ENCODE measurements at regions not wholly inside any gene's neighbourhood (a gene's known extent, or its start where the extent isn't known, plus 50 kb on each side); places are given as distances from the start of the nearest gene placed in this dataset.

- no peak for DNase-seq (ENCODE audit: low spot score)
Observed at GRCh38 chr16:64826374-64826773, 295.5 kb downstream of the CDH11 start.

GRCh38 chr16:64823481-64824075 lies 298.3 kb downstream of the CDH11 start:
- DNase-seq (ENCODE audit: low spot score), result no peak

GRCh38 chr16:64809876-64810629 lies 311.8 kb downstream of the CDH11 start:
- DNase-seq (ENCODE audit: low spot score), result no peak

- no peak for DNase-seq (ENCODE audit: low spot score)
Observed at GRCh38 chr16:64808474-64808873, 313.4 kb downstream of the CDH11 start.

GRCh38 chr16:64791756-64792155 lies 330.1 kb downstream of the CDH11 start:
- no peak for DNase-seq (ENCODE audit: low spot score)

- no peak for DNase-seq (ENCODE audit: low spot score)
Observed at GRCh38 chr16:64784635-64785034, 337.2 kb downstream of the CDH11 start.

- no peak for DNase-seq (ENCODE audit: low spot score)
Observed at GRCh38 chr16:64782484-64782883, 339.4 kb downstream of the CDH11 start.

GRCh38 chr16:64780445-64780844 lies 341.4 kb downstream of the CDH11 start:
- DNase-seq (ENCODE audit: low spot score), result no peak

- no peak for DNase-seq (ENCODE audit: low spot score)
Observed at GRCh38 chr16:64778777-64779176, 343.1 kb downstream of the CDH11 start.

- DNase-seq (ENCODE audit: low spot score), result no peak
Observed at GRCh38 chr16:64773638-64774037, 348.2 kb downstream of the CDH11 start.

GRCh38 chr16:64773184-64773583 lies 348.7 kb downstream of the CDH11 start:
- no peak for DNase-seq (ENCODE audit: low spot score)

- DNase-seq (ENCODE audit: low spot score), result no peak
Observed at GRCh38 chr16:64771273-64771672, 350.6 kb downstream of the CDH11 start.

GRCh38 chr16:64762211-64762610 lies 359.7 kb downstream of the CDH11 start:
- DNase-seq (ENCODE audit: low spot score), result no peak

GRCh38 chr16:64754279-64754678 lies 367.6 kb downstream of the CDH11 start:
- DNase-seq (ENCODE audit: low spot score), result no peak

- no peak for DNase-seq (ENCODE audit: low spot score)
Observed at GRCh38 chr16:64751906-64752305, 370.0 kb downstream of the CDH11 start.

GRCh38 chr16:64749346-64749745 lies 372.5 kb downstream of the CDH11 start:
- no peak for DNase-seq (ENCODE audit: low spot score)

GRCh38 chr16:64745258-64745930 lies 376.5 kb downstream of the CDH11 start:
- no peak for DNase-seq (ENCODE audit: low spot score)

GRCh38 chr16:64742455-64743223 lies 379.2 kb downstream of the CDH11 start:
- DNase-seq (ENCODE audit: low spot score), result no peak

GRCh38 chr16:64740261-64740660 lies 381.6 kb downstream of the CDH11 start:
- DNase-seq (ENCODE audit: low spot score), result no peak

- no peak for DNase-seq (ENCODE audit: low spot score)
Observed at GRCh38 chr16:64738321-64738960, 383.4 kb downstream of the CDH11 start.

- DNase-seq (ENCODE audit: low spot score), result no peak
Observed at GRCh38 chr16:64736857-64737256, 385.0 kb downstream of the CDH11 start.

- no peak for DNase-seq (ENCODE audit: low spot score)
Observed at GRCh38 chr16:64731891-64732290, 390.0 kb downstream of the CDH11 start.

Measured in hematopoietic multipotent progenitor cell treated with erythropoietin and hydrocortisone succinate and interleukin-3 and kit ligand, for 17 days (in vitro differentiated cells).